ENCODE measurements at regions not wholly inside any gene's neighbourhood (a gene's known extent, or its start where the extent isn't known, plus 50 kb on each side); places are given as distances from the start of the nearest gene placed in this dataset.
"Not testable (repeated sequence)": the region's sequence is repeated elsewhere in the genome, so short reads cannot be mapped to it uniquely, and the experiment has no call there.

DNA sequence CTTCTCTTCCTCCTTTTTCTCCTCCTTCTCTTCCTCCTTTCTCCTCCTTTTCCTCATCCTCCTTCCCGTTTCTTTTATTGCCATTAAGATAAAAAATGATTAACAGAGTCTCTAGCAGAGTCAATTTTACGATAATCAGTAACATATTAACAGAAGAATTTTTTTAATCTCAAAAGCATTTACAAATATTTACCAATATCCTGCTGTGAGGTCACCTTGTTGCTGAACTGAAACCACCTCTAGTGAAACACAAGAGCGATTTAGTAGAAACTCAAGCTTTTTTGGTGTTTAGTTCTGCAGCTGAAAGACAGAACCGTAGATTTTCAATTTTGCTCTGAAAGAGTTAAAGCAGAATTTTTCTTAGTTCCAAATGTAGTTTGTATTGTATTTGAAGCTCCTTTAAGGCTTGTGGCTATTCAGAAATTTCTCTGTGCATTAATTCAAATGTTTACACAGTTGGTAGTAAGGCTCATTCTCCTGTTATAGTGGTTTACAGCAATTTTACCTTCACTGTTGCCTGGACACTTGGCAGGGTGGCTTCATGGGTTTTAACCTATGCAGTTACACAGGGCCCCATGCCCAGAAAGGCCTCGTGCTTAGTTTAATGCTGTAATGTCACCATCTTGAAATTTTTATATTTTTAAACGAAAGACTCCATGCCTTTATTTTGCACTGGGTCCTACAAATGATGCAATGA, 1106.6 kb upstream of the FAM98A start:
- DNase-seq (ENCODE audit: low spot score), result peak; percentile 71

DNA sequence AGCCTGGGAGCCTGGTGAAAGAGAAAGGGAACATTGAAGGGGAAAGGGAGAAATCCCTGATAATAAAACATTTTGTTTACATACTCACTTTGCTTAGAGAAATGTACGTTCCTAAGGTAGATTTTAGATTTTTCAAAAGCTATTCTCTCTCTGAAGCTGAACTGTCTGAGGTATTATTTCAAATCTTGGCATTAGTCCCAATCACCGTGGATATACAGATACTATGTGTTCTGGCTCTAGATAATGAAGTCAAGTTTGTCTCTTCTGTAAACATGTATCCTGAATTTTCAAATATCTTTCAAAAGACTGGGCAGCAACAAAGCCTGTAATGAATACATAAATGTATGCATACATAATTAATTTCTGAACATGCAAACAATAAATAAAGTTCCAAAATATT, 1104.2 kb upstream of the FAM98A start:
- no peak for DNase-seq (ENCODE audit: low spot score)

DNA sequence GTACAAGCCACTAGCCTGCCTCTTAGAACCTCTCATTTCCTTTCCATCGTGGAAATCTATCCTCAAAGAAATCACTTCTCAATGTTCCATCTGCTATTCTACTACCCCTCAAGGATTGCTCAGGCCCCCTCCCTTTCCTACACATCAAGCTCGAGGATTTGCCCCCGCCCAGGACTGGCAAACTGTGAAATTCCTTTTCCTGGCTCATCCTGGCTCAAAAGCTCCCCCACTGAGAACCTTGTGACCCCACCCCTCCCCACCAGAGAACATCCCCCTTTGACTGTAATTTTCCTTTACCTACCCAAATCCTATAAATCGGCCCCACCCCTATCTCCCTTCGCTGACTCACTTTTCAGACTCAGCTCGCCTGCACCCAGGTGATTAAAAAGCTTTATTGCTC, 1103.3 kb upstream of the FAM98A start:
- DNase-seq (ENCODE audit: low spot score), result not testable (repeated sequence)

DNA sequence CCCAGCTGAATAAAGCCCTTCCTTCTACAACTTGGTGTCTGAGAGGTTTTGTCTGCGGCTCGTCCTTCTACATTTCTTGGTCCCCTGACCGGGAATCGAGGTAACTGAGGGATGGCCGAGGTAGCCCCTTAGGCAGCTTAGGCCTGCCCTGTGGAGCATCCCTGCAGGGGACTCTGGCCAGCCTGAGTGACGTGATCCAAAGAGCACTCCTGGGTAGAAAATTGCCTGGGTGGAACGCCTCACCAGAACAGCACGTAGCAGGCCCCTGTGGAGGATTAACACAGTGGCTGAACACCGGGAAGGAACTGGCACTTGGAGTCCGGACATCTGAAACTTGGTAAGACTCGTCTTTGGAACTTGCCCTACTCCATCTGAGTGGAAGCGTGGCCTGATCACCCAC, 1078.5 kb upstream of the FAM98A start:
- DNase-seq (ENCODE audit: low spot score), result peak; percentile 87

DNA sequence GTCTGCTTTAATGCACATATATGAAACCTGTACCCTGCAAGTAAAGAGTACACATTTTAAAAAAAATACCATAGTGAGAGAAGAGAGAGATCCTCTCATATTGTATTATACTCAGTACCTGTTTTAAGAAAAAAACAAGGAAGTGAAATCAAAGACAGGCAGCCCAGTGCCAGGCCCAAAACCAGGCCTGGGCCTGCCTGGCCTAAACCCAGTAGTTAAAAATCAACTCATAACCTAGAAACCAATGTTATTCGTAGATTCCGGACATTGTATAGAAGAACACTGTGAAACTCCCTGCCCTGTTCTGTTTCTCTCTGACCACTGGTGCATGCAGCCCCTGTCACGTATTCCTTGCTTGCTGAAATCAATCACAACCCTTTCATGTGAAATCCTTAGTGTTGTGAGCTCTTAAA, 1078.0 kb upstream of the FAM98A start:
- peak; percentile 86 for DNase-seq (ENCODE audit: low spot score)

DNA sequence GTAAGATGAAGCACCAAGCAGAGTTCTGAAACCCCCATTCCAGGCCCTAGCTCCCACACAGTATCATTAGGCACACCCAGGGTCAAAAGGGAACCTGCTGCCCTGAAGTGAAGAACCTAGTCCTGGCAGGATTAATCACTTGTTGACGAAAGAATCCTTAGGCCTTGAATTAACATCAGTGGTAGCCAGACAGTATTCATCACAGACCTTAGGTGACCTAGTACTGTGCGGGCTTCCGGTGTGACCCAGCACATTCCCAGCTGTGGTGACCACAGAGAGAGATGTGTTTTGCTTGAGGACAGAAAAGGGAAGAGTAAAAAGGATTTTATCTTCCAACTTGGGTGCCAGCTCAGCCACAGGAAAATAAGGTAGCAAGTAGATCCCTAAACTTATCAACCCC, 1071.4 kb upstream of the FAM98A start:
- peak; percentile 33 for DNase-seq (ENCODE audit: low spot score)

DNA sequence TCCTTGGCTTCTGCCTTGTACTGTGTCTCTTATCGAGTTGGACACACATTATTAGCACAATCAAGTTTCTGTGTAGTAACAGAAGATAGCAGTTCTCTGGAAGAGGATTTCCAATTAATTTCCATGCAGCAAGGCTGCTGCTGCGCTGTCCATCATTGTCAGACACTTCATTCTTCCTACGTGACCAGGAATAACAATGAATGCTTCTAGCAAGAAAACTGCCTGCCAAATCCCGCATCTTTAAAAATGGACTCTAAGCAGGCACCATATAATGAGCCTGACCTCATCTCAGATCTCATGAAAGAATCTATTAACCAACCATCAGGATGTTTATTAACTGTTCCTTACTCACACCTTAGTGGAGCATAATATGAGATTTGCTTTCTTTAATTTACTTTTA, 1067.7 kb upstream of the FAM98A start:
- DNase-seq (ENCODE audit: low spot score), result no peak

DNA sequence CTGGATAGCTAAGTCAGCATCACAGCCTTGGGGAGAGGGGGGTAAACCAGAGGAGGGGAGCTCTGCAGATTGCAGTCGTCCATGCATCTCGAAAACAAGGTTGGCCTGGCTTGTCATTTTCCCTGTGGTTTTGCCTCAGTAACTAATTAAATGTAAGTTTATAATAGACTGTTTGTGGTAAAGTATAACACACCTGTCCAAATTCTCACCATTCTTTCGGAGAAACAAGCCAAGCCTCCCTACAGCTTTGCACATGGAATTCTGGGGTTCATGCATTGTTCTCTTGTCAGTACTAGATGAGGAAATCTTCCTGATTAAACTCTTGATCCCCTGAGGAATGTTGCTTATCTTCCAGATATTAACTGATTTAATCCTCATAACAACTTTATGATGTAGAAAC, 1065.2 kb upstream of the FAM98A start:
- peak; percentile 64 for DNase-seq (ENCODE audit: low spot score)

DNA sequence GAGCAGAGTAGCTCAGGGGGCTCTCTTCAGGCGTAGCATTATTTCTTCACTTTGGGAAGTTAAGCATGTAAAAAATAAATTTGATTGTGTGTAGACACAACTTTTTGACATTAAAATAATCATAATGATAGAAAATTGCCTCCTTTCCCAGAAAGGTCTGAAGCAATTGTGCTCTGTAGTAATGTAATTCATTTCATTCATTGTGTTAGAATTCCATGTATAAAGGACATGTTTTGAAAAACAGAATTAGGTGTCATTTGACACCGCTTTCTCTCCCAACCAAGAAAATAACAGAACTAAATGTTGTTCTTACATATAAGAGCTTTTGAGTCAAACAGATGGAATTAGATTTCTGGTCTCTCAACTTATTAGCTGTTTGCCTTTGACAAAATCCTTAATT, 1064.2 kb upstream of the FAM98A start:
- no peak for DNase-seq (ENCODE audit: low spot score)

DNA sequence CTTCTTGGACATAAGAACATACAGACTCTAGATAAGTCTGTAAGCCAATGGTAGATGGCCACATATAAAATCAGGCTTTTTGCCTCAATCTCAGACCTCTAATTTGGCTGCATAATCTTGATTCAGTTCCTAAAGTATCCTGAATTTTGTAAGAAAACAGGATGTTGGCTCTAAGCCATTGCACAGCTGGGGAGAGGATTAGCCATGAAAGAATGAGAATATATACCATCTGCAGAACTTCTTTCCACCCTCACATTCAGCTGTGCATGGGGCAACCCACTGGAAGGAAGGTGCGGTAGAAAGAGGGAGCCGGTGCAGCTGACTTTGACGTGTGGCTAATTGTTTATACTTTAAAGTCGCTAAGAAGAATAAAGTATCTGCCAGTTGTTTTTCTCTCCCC, 1061.6 kb upstream of the FAM98A start:
- no peak for DNase-seq (ENCODE audit: low spot score)

DNA sequence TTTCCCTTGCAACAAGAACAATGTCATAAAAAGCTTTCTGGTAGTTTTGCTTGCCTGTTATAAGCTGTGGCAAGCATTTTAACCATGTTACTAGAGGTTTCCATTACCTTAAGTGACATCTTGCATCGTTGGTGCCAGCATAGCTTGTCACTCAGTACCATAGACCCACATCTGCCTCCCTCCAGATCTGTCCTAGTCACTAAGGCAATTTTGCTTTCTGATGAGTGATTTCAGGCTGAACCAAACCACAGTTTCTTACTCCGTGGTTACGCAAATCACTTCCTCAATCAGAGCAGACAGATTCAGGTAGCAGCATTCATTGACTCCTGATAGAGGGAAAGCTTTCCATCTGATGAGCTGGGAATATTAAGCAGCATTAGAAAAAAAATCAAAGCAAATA, 1057.5 kb upstream of the FAM98A start:
- peak; percentile 24 for DNase-seq (ENCODE audit: low spot score)

DNA sequence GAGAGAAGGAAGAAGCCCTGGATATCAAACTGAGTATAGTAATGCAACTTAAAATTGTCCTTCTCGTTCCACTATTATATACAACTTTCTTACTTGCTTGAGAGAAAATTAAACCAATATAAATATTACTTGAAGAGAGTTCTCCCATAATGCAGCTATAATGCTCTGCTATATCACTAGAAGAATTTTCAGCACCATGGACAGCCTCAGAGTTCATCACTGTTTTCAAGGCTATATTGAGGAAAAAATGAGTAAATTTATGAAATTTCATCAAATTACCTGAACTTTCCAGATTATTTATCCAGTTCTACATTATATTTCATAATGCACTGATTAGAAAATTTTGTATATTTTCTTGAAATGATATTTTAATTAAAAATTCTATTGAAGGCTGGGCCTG, 1053.5 kb upstream of the FAM98A start:
- DNase-seq (ENCODE audit: low spot score), result peak; percentile 12

DNA sequence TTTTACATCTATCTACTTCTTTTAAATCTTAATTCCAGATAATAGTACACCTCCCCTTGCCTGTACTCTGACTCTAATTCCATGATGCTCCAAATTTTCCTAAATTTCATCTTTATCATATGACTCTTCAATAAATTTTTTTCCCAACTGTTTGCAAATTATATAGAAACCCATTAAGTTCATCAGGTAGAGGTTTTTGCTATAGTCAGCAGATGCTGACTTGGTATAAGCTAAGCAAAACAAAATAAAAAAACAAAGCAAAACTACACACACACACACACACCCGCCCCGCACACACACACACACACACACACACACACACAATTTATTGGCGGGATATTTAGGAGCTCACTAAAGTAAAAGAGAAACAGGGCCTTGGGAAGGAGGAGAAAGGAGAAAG, 1047.8 kb upstream of the FAM98A start:
- no peak for DNase-seq (ENCODE audit: low spot score)

DNA sequence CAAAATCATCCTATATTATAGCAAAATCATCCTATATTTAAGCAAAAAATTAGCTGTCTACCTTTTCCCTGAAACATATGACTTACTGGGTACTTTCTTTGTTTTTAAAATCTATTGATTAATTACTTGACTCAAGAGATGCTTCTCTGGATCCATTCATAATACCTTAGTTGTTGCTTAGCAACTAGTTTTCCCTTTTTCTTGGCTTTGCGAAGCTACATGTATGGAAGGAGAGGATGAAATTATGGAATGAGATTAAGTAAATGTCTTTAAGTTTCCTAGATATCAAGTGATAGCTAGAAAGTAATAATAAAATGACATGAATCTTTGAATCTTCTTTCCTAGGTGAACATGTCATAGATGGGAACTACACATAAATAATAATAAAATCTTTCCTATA, 1033.2 kb upstream of the FAM98A start:
- no peak for DNase-seq (ENCODE audit: low spot score)

DNA sequence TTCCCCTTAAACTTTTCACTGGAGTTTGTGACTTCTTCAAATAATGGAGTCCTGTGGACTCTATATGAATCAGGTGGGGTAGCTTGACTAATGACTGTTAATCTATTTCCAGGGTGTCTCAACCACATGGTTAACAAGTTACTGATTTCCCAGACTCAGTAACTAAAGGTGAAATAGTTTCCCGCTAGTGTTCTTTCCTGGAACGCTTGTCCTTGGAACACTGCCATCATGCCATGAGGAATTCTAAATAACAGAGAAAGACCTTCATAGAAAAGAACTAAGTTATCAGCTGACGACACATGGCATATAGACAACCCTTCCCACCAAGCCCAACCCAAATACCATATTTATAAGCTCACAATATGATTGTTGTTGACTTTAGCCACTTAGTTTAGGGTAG, 1027.9 kb upstream of the FAM98A start:
- DNase-seq (ENCODE audit: low spot score), result peak; percentile 96

DNA sequence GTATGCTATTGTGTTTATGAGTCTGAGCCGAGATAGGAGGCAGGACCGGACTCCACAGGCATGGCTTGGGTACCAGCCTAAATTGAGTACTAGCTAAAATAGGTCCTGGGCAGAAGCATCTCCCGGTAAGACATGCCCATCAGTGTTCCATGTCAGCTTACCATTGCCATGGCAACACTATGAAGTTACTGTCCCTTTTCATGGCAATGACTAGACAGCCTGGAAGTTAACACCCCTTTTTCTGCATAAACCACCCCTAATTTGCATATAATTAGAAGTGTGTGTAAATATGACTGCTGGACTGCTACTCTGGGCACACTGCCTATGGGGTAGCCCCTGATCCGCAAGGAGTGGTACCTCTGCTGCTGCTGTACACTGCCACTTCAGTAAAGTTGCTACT, 1005.1 kb upstream of the FAM98A start:
- no peak for DNase-seq (ENCODE audit: low spot score)

DNA sequence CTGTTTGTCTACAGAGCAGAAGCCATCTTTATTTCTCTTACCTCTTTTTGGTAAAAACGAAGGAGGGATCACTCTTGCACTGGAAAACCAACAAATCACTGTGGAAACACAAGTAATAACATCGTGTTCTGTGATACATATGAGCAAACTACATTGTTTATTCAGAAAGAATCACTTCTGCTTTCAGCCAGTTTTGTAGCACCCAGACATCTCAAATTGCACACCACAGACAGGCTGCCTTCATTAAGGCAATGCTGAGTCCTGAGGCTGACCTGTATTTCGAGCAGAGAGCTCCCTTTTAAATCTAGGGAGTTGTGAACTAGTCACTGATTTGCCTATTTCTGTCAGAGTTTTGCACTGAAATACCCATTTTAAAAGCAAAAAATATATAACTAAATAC, 1003.2 kb upstream of the FAM98A start:
- DNase-seq (ENCODE audit: low spot score), result no peak

DNA sequence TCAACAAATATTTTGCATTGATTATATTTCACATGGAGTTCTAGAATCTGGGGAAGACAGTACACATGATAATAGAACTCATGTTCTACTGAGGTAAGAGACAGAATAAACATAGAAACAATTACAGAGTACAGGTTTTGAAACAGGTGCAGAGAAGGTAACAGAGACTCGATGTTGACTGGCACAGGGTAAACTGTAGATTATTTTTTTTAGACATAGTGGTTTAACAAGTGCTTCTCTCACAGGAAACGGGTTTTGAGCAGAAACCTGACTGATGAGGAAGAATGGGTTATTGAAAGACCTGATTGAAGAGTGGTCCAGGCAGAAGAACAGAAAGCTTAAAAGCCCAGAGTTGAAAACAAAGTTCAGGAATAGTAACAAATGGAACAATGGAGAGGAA, 1002.5 kb upstream of the FAM98A start:
- DNase-seq (ENCODE audit: low spot score), result no peak

DNA sequence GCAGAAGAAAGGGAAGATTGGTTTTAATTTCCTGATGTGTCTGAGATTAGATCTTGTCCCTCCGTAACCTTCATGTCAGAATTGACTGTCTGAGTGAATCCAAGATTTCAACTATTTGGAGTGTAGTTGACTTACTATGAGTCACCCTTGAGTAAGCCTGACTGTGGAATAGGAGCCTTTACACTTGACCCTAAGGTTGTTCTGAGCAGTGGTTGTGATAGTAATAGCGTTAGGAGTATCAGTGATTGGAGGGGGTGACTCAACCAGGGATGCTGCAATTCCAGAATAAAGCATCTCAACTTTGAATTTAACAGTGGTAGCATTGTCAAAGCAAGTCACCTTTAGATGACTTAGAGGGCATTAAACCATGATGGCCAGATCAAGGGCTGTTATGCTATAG, 979.5 kb upstream of the FAM98A start:
- peak; percentile 80 for DNase-seq (ENCODE audit: low spot score)

DNA sequence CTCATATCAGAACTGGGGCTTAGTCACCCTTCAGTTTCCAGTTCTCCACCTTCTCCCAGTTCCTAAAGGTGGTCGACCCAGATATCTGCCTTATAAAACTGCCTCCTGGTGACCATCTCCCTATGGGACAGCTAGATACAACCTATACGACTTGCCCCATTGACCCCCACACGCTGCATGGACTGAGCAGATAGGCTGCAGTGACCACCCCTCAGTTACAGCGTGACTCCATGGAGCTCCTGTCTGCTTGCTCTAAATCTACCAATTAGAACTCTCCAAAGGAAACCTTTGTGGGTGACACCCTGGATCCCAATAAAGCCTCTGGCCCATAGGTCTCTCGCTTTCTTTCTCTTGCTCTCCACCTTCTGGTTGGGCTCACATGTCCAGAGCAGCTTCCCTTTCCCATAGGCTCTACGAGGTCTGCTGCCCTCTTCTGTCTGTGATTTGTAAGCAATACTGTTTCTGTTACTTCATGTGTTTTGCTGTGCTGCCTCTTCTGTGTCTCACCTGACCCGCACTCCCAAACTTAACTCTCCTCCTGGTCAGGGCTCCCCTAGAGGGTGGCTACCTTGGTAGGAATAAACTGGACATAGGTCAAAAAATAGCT, 971.3 kb upstream of the FAM98A start:
- peak; percentile 68 for DNase-seq (ENCODE audit: low spot score)

DNA sequence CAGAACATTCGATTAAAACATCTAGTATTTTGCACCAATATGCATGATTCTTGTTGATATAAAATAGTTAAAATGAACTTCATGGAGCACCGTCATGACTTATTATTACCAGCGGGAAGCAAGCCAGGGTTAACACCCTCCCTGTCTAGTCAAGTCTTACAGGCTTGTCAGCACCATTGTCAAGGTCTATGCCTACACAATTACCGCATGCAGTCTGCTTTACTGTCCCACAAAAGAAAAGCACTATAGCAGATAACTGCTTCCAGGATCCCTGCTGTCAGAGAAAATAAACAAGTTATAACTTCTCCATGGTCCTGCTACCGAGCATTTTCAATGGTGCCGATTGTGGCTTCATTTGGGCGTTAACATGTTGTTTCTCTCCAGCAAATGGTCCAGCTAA, 968.0 kb upstream of the FAM98A start:
- no peak for DNase-seq (ENCODE audit: low spot score)

DNA sequence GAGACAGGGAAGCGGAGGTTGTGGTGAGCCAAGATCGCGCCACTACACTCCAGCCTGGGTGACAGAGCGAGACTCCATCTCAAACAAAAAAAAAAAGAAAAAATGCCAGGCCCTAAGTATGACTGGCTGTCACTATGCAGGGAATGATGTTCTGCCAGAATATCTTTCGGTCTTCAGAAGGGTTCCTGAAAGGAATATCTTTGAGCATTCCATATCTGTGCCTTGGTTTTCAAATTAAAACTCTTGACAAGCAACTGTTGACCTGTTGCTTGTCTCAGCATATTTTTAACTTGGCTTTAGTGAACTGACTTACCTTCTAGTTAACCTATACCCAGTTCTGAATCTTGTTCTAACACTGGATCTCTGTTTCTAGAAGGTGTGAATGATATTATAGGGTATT, 953.2 kb upstream of the FAM98A start:
- no peak for DNase-seq (ENCODE audit: low spot score)

DNA sequence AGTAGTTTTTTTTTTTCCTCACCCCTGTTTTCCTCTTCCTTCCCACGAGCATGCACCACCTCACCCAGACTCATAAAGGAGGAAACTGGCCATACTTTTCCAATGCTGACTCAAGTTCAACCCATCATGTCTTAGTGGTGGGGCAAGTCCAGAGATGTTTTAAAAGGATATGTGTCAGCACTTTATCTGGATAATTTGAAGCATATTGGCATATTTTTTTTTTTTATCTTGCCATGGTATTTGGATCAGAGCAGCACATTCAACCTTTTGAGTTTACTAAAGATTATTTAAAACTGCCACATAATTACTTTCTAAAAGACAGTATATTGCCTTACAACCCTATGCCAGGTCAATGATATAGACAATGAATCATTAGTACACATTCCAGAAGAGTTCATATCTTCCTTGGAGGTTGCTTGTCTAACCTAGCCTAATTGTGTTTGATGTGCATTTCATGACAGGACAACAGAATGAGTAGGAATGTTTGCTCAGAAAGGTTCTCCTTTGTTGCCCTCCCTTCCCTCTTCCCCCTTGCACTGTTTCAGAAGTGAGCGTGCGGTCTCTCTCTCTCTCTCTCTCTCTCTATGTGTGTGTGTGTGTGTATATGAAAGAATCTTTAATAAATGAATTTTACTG, 950.7 kb upstream of the FAM98A start:
- peak; percentile 47 for DNase-seq (ENCODE audit: low spot score)

DNA sequence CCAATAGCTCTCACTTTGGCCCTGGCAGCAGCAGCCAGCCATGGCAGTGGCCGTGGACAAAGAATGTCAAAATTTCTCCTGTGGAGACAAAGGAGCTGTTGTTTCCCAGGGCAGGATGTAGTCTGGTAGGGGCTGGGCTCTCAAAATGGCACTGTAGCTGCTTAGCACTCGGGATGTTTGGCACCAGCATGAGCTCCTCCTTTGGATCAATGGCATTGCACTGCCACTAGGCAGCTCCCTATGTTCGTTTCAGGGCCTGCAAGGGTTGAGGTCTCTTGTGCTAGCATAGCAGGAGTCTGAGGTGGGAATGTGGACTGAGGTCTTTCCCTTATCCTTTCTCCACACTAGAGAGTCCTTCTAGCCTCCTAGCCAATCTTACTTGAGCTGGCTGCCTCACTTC, 948.8 kb upstream of the FAM98A start:
- DNase-seq (ENCODE audit: low spot score), result no peak
